Stimulated activated CD4-positive, alpha-beta T cell treated with anti-CD3 and anti-CD28 coated beads, Interleukin-1b, Interleukin-23, amount 100 ng/mL, for 48 hours (primary cell): ENCODE measurements at regions not wholly inside any gene's neighbourhood (a gene's known extent, or its start where the extent isn't known, plus 50 kb on each side); places are given as distances from the start of the nearest gene placed in this dataset.
"Not testable (repeated sequence)": the region's sequence is repeated elsewhere in the genome, so short reads cannot be mapped to it uniquely, and the experiment has no call there.

Experiments
- DNase-seq: peaks from one replicate; pipeline ENCODE4 v3.0.0-alpha.2; 2020

- no peak for DNase-seq
Measured at GRCh38 chr6:85005494-85005893, 241.1 kb upstream of the TBX18 start.

GRCh38 chr6:85004361-85004995 lies 240.1 kb upstream of the TBX18 start:
- no peak for DNase-seq

GRCh38 chr6:85002847-85003246 lies 238.4 kb upstream of the TBX18 start:
- DNase-seq, result no peak

- DNase-seq, result no peak
Measured at GRCh38 chr6:85000001-85000400, 235.6 kb upstream of the TBX18 start.

GRCh38 chr6:84998223-84998622 lies 233.8 kb upstream of the TBX18 start:
- DNase-seq, result no peak

GRCh38 chr6:84988766-84989165 lies 224.4 kb upstream of the TBX18 start:
- not testable (repeated sequence) for DNase-seq

- not testable (repeated sequence) for DNase-seq
Measured at GRCh38 chr6:84985490-84985889, 221.1 kb upstream of the TBX18 start.

- no peak for DNase-seq
Measured at GRCh38 chr6:84979541-84979940, 215.1 kb upstream of the TBX18 start.

- DNase-seq, result no peak
Measured at GRCh38 chr6:84977363-84977705, 212.9 kb upstream of the TBX18 start.

- DNase-seq, result no peak
Measured at GRCh38 chr6:84976526-84977362, 212.3 kb upstream of the TBX18 start.

GRCh38 chr6:84975316-84975715 lies 210.9 kb upstream of the TBX18 start:
- no peak for DNase-seq

GRCh38 chr6:84973606-84974005 lies 209.2 kb upstream of the TBX18 start:
- DNase-seq, result no peak

- DNase-seq, result no peak
Measured at GRCh38 chr6:84967965-84968364, 203.6 kb upstream of the TBX18 start.

- no peak for DNase-seq
Measured at GRCh38 chr6:84967389-84967788, 203.0 kb upstream of the TBX18 start.

- DNase-seq, result no peak
Measured at GRCh38 chr6:84953111-84953755, 188.8 kb upstream of the TBX18 start.

GRCh38 chr6:84944926-84945325 lies 180.5 kb upstream of the TBX18 start:
- DNase-seq, result not testable (repeated sequence)

- no peak for DNase-seq
Measured at GRCh38 chr6:84943905-84944304, 179.5 kb upstream of the TBX18 start.

GRCh38 chr6:84941609-84942008 lies 177.2 kb upstream of the TBX18 start:
- DNase-seq, result not testable (repeated sequence)

GRCh38 chr6:84929212-84929611 lies 164.8 kb upstream of the TBX18 start:
- DNase-seq, result no peak

GRCh38 chr6:84927551-84927950 lies 163.2 kb upstream of the TBX18 start:
- no peak for DNase-seq

GRCh38 chr6:84926189-84927155 lies 162.1 kb upstream of the TBX18 start:
- DNase-seq, result no peak

GRCh38 chr6:84921891-84922290 lies 157.5 kb upstream of the TBX18 start:
- no peak for DNase-seq

- no peak for DNase-seq
Measured at GRCh38 chr6:84920021-84920420, 155.6 kb upstream of the TBX18 start.
